SKM-1 (cell line): ENCODE measurements at regions not wholly inside any gene's neighbourhood (a gene's known extent, or its start where the extent isn't known, plus 50 kb on each side); places are given as distances from the start of the nearest gene placed in this dataset.

Experiments
- DNase-seq: peaks from one replicate; lab custom pipeline; 2025; ENCODE audit not compliant: unreplicated experiment; lab: John Stamatoyannopoulos, UW

- DNase-seq, result no peak
Observed at GRCh38 chr4:1465173-1466033, 59.2 kb upstream of the NKX1-1 start.

- no peak for DNase-seq
Observed at GRCh38 chr4:1464581-1465171, 58.4 kb upstream of the NKX1-1 start.

GRCh38 chr4:1463927-1464540 lies 57.8 kb upstream of the NKX1-1 start:
- DNase-seq, result no peak

GRCh38 chr4:1463088-1463926 lies 57.1 kb upstream of the NKX1-1 start:
- DNase-seq, result no peak

GRCh38 chr4:1462768-1463075 lies 56.5 kb upstream of the NKX1-1 start:
- DNase-seq, result no peak

GRCh38 chr4:1462009-1462767 lies 55.9 kb upstream of the NKX1-1 start:
- DNase-seq, result no peak

GRCh38 chr4:1460967-1461868 lies 55.0 kb upstream of the NKX1-1 start:
- no peak for DNase-seq

GRCh38 chr4:1459722-1460511 lies 53.7 kb upstream of the NKX1-1 start:
- no peak for DNase-seq

- no peak for DNase-seq
Observed at GRCh38 chr4:1459081-1459721, 53.0 kb upstream of the NKX1-1 start.

GRCh38 chr4:1458581-1458980 lies 52.3 kb upstream of the NKX1-1 start:
- no peak for DNase-seq
